ENCODE measurements at regions not wholly inside any gene's neighbourhood (a gene's known extent, or its start where the extent isn't known, plus 50 kb on each side); places are given as distances from the start of the nearest gene placed in this dataset.
A peak's percentile ranks its signal among the peaks of the same experiment; 100 is the strongest.

- DNase-seq: no peak
Measured at GRCh38 chr5:174293006-174293405, 247.5 kb downstream of the NSG2 start.

- no peak for DNase-seq
Measured at GRCh38 chr5:174293481-174293880, 248.0 kb downstream of the NSG2 start.

- DNase-seq: no peak
Measured at GRCh38 chr5:174294891-174295620, 249.6 kb downstream of the NSG2 start.

GRCh38 chr5:174295702-174296436 is 250.4 kb downstream of the NSG2 start:
- DNase-seq: no peak

- DNase-seq: no peak
Measured at GRCh38 chr5:174300118-174300940, 254.8 kb downstream of the NSG2 start.

GRCh38 chr5:174300941-174301761 is 255.6 kb downstream of the NSG2 start:
- DNase-seq: no peak

GRCh38 chr5:174301848-174302625 is 256.5 kb downstream of the NSG2 start:
- DNase-seq: no peak

- no peak for DNase-seq
Measured at GRCh38 chr5:174303035-174303434, 257.5 kb downstream of the NSG2 start.

GRCh38 chr5:174303437-174304045 is 258.0 kb downstream of the NSG2 start:
- DNase-seq: no peak

- no peak for DNase-seq
Measured at GRCh38 chr5:174305241-174305681, 259.8 kb downstream of the NSG2 start.

GRCh38 chr5:174306345-174307030 is 261.0 kb downstream of the NSG2 start:
- DNase-seq: no peak

GRCh38 chr5:174307031-174307408 is 261.5 kb downstream of the NSG2 start:
- DNase-seq: no peak

- no peak for DNase-seq
Measured at GRCh38 chr5:174307656-174308271, 262.3 kb downstream of the NSG2 start.

- no peak for DNase-seq
Measured at GRCh38 chr5:174309131-174309795, 263.8 kb downstream of the NSG2 start.

GRCh38 chr5:174310243-174310642 is 264.7 kb downstream of the NSG2 start:
- DNase-seq: no peak

GRCh38 chr5:174310706-174311105 is 265.2 kb downstream of the NSG2 start:
- no peak for DNase-seq

- DNase-seq: no peak
Measured at GRCh38 chr5:174311121-174311520, 265.6 kb downstream of the NSG2 start.

- DNase-seq: peak in 3 of 5 donors; percentile 33 to 39 (median 36)
Measured at GRCh38 chr5:174311531-174312269, 266.2 kb downstream of the NSG2 start.

GRCh38 chr5:174312270-174312617 is 266.7 kb downstream of the NSG2 start:
- DNase-seq: no peak
